ENCODE measurements at regions not wholly inside any gene's neighbourhood (a gene's known extent, or its start where the extent isn't known, plus 50 kb on each side); places are given as distances from the start of the nearest gene placed in this dataset.

- no peak for TF ChIP-seq POLR2AphosphoS5 (IDR thresholded peaks at IDR 0.05)
- no peak for TF ChIP-seq CTCF (IDR thresholded peaks at IDR 0.05)
- no peak for TF ChIP-seq EP300 (IDR thresholded peaks at IDR 0.05)
Observed at GRCh38 chr2:48218169-48218568, 96.3 kb upstream of the FOXN2 start.
